LoVo (cell line): ENCODE measurements at regions not wholly inside any gene's neighbourhood (a gene's known extent, or its start where the extent isn't known, plus 50 kb on each side); places are given as distances from the start of the nearest gene placed in this dataset.
"Not testable (repeated sequence)": the region's sequence is repeated elsewhere in the genome, so short reads cannot be mapped to it uniquely, and the experiment has no call there.

Source experiments
- DNase-seq: peaks from one replicate; pipeline ENCODE4 v3.0.0-alpha.2; 2016; ENCODE audit warnings: low spot score

DNA sequence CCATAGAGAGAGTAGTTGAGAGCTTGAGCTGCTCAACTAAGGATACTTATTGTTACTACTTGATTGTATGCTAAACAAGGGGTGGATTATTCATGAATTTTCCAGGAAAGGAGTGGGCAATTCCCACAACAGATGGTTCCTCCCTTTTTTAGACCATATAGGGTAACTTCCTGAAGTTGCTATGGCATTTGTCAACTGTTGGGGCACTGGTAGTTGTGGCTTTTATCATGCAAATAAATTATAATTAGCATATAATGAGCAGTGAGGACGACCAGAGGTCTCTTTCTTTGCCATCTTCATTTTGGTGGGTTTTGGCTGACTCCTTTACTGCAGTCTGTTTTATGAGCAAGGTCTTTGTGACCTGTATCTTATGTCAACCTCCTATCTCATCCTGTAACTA, 1403.5 kb upstream of the PABPC4L start:
- DNase-seq: no peak

DNA sequence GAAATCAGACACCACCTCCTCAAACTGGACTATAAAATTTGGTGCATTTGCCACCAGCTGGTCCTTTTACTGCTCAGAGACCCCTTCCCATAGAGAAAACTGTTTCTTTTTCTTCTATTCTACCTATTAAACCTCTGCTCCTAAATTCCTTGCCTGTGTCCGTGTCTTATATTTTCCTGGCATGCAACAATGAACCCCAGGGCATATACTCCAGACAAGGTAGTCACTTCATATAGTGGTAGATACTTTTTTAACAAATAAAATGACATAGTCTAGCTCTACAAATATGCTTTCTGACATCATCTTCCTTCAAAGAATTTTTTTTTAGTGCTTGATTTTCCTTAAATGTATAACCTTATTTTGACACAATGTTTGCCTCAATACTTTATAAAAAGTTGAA, 1402.9 kb upstream of the PABPC4L start:
- no peak for DNase-seq

- DNase-seq: no peak
Measured at GRCh38 chr4:135601351-135601750, 1399.8 kb upstream of the PABPC4L start.

- no peak for DNase-seq
Measured at GRCh38 chr4:135598151-135598550, 1396.6 kb upstream of the PABPC4L start.

- DNase-seq: no peak
Measured at GRCh38 chr4:135594521-135594920, 1392.9 kb upstream of the PABPC4L start.

DNA sequence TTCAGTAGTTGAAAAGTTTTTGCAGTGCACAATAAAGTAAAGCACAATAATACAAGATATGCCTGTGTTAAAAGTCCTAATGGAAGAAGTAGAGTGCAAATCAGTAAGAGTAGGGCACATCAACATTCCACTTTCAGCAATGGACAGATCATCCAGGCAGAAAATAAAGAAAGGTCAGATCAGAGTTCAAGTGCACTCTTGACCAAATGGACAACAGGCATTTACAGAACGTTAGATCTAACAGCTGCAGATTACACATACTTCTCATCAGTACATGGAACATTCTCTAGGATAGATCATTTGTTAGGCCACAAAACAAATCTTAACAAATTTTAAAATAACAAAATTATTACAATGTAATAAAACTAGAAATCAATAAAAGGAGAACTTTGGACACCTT, 1373.5 kb upstream of the PABPC4L start:
- DNase-seq: no peak

GRCh38 chr4:135573251-135573650, 1371.7 kb upstream of the PABPC4L start:
- no peak for DNase-seq

DNA sequence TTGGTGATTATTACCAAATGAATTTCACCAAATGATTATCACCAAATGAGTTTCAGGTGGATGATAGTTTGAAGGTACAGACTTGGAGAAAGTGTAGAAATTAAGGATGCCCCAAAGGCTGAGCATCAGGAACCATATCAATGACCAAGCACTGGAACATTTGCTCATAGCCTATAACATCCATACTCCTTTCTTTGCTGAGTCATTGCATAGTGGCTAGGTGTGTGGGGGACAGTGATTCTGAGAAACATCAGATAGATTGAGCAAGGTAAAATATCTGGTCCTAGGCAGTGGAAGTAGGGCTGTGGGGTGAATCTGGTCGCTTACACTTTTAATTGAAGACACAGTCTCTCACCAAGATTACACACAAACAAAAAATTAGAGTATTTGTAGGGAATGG, 1362.5 kb upstream of the PABPC4L start:
- no peak for DNase-seq

- no peak for DNase-seq
Measured at GRCh38 chr4:135553213-135553612, 1351.6 kb upstream of the PABPC4L start.

- no peak for DNase-seq
Measured at GRCh38 chr4:135552131-135552530, 1350.5 kb upstream of the PABPC4L start.

DNA sequence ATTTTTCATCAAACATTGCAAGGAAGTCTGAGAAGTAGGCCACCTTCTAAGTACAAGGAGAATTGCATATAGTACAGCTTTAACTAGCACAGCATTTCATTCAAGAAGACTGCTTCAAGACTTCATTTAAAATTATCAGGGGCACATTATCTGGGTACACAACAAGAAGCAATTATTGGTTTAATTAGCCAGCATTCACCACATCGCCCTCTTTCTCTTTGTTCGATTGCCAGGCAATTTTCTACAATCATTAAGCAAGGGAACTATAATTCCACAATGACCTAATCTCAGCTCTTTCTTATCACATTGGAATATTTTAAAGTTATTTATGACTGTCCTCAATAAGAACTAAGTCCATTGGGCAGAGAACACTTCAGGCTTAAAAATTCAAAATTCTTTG, 1347.1 kb upstream of the PABPC4L start:
- no peak for DNase-seq

DNA sequence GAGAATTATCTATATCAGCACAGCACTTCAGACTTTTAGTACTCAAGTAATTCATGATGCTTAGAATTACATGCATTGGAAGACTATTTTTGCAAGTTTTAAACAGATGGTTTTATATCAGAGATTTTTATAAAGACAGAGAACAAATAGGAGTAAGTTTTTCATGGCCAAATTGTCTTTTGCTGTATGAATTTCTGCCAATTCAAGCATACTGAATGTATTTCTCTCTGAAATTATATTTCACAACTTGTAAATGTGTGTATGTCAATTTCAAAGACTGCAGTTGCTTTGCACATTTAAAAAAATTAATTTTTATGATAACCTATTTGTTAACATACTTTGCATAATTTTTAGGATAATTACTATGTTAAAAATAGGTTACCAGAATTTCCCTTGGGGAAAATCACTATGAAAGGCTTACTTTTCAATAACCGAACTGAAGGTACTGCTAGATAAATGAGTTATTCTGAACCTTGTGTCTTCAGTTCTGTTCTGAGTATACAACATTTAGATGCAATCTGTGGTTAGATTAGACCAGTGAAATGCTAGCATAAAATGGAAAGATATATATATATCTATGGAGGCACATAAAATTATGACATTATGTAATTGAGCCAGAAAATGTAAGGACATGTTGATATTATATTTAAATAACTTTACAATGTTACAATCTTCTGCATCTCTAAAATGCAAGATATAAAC, 1344.2 kb upstream of the PABPC4L start:
- DNase-seq: no peak

- DNase-seq: no peak
Measured at GRCh38 chr4:135538698-135539097, 1337.1 kb upstream of the PABPC4L start.

GRCh38 chr4:135533053-135533452, 1331.5 kb upstream of the PABPC4L start:
- DNase-seq: no peak

- no peak for DNase-seq
Measured at GRCh38 chr4:135532132-135532531, 1330.5 kb upstream of the PABPC4L start.

DNA sequence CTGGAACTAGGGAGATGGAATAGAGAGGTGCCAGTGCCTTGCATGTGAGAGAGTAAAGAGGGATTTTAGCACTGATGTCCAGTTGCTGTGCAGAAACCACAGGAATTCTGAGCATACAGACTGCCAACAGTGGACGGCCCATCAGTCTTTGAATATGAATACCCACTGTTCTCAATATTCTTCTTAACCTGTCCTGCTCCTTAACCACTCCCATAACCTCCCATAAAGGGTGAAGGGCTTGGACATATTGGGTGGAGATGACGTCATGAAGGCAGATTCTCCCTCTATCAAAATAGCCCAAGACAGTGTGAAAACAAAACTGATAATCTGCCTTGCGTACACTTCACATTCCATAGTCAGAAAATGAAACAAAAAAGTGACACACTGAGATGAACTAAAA, 1313.7 kb upstream of the PABPC4L start:
- DNase-seq: no peak

DNA sequence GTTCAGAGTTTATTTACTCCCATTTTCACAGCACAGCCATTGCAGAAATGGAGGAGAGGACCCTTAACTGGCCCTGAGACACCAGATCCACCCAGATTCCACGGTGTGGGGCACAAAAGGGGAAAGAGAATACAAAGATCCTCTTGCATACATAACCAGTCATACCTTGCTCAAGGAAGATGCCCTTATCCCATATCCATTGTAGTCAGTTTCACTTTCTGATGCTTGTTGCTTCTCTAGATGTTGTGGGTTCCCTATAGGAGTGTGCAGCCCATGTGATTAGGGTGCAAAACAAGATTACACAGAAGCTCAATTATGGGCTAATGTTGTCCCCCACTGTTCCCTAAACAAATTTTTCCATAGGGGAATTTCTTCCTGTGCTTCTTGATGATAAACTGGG, 1309.0 kb upstream of the PABPC4L start:
- no peak for DNase-seq

DNA sequence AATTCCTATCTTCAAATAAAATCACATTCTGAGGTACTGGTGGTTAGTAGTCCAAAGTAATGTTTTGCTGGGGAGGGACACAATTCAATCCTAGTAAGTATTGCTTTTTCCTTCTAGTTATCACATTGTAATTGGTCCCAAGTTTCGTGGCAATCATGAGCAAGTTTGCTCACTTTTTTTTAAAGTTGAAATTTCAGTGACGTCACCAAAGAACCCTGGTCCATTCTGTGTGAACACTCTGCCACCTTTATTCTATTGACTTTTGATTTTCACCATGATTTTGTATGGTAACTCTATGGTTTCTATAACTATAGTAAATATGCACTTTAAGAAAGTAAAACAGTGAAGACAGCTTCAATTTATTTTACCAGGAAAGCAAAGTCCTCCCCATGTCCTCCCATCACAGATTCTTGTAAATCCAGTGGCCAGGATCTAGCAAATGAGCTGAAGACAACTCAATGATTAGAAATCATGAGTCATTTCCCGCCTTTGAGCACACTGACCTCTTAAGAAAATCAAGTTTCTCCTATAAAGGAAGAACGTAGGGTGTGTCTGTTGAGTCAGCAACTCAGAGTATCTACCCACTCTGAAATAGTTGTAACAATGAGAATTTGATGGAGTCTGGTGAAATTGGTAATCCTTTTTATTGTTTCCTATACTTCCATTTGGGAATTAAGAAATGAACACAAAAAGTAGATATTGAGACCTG, 1306.6 kb upstream of the PABPC4L start:
- DNase-seq: peak; percentile 21

- DNase-seq: no peak
Measured at GRCh38 chr4:135497563-135498152, 1296.1 kb upstream of the PABPC4L start.

GRCh38 chr4:135492439-135492838, 1290.8 kb upstream of the PABPC4L start:
- DNase-seq: no peak

- DNase-seq: no peak
Measured at GRCh38 chr4:135485371-135485770, 1283.8 kb upstream of the PABPC4L start.

DNA sequence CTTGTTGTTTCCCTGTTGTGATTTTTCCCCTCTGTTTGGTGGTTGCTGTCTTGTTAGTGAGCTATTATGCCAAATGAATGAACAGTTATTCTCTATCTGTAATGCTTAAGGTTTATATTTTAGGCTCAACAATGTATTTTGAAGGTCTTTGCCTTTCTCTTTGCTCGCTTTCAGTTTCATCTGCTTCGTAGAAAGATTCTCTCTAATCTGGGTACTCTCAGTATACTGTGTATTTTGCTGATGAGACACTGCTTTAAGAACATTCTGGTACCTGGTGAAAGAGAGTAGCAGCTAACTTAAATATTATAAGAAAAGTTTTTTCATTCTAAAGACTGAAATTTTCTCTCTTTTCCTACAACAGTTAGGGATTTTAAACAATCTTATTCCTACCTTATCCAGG, 1274.7 kb upstream of the PABPC4L start:
- DNase-seq: no peak

- no peak for DNase-seq
Measured at GRCh38 chr4:135464311-135464710, 1262.7 kb upstream of the PABPC4L start.

- not testable (repeated sequence) for DNase-seq
Measured at GRCh38 chr4:135447598-135447997, 1246.0 kb upstream of the PABPC4L start.
